ENCODE measurements at regions not wholly inside any gene's neighbourhood (a gene's known extent, or its start where the extent isn't known, plus 50 kb on each side); places are given as distances from the start of the nearest gene placed in this dataset.

DNA sequence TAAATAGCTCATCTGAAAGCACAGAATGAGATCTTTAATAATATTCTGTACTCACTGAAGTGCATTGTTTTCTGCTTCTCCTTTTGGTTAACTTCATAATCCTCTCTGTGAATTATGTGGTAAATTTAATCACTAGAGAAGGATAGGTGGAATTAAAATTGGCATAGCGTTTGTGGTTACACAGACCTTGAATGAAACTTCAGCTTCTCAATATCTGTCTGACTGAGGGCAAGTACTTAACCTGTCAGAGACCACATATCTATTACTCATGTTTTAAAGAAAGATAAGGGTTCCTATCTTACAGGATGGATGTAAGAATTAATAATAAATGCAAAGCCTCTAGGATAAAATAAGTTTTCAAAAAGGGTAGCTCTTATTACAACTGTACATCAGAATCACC lies 861.8 kb downstream of the TRIB2 start:
- no peak for DNase-seq
- no peak overlapping the region for H3K27ac Mint-ChIP-seq
- no peak overlapping the region for H3K4me3 Mint-ChIP-seq
- TF ChIP-seq, protein P1, sequence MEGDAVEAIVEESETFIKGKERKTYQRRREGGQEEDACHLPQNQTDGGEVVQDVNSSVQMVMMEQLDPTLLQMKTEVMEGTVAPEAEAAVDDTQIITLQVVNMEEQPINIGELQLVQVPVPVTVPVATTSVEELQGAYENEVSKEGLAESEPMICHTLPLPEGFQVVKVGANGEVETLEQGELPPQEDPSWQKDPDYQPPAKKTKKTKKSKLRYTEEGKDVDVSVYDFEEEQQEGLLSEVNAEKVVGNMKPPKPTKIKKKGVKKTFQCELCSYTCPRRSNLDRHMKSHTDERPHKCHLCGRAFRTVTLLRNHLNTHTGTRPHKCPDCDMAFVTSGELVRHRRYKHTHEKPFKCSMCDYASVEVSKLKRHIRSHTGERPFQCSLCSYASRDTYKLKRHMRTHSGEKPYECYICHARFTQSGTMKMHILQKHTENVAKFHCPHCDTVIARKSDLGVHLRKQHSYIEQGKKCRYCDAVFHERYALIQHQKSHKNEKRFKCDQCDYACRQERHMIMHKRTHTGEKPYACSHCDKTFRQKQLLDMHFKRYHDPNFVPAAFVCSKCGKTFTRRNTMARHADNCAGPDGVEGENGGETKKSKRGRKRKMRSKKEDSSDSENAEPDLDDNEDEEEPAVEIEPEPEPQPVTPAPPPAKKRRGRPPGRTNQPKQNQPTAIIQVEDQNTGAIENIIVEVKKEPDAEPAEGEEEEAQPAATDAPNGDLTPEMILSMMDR (IDR thresholded peaks at IDR 0.05): no peak
- H3K9me3 Mint-ChIP-seq: peaks cover 7% of the 10 kb centered on the region; the same call in 1 of the 2 replicates
- no peaks in the 10 kb centered on the region for H3K36me3 Mint-ChIP-seq (ENCODE audit: low read depth)
- no peaks in the 10 kb centered on the region for H3K27me3 Mint-ChIP-seq (ENCODE audit: insufficient read depth)
- no peaks in the 10 kb centered on the region for H3K4me1 Mint-ChIP-seq (ENCODE audit: low read depth)

DNA sequence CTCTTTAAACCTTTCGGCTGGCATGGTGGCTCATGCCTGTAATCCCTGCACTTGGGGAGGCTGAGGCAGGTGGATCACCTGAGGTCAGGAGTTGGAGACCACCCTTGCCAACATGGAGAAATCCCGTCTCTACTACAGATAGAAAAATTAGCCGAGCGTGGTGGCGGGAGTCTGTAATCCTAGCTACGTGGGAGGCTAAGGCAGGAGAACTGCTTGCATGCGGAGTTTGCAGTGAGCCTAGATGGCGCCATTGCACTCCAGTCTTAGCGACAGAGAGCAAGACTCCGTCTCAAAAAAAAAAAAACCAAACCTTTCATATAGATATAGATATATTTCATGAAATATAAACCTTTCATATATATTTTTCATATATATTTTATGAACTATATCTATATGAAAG lies 864.7 kb downstream of the TRIB2 start:
- Mint-ChIP-seq H3K27ac (no peak overlapping the region), H3K36me3 (ENCODE audit: low read depth) (peaks cover 4% of the 10 kb centered on the region; the same call in 1 of the 2 replicates), H3K9me3 (peaks cover 19% of the 10 kb centered on the region; the same call in 1 of the 2 replicates), H3K27me3 (ENCODE audit: insufficient read depth) (no peaks in the 10 kb centered on the region), H3K4me3 (no peak overlapping the region), H3K4me1 (ENCODE audit: low read depth) (no peaks in the 10 kb centered on the region)
- DNase-seq: no peak
- TF ChIP-seq, protein P1 (IDR thresholded peaks at IDR 0.05): no peak

DNA sequence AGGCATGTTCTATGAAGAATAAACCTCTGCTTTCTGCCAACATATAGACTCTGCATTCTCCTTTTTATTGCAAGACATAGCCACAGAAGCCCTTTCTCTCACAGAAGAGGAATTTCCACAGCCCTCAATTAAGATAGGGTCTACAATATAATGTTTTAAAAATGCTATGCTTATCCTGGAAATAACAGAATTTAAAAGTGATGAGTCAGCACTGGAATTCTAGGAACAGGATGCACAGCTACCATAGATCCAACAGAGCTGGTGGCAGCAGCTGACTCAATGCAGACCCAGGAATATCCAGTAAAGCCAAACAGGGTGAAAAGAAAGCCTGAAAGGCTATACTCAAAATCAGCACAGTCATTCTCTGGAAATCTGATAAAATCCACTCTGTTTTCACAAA lies 866.9 kb downstream of the TRIB2 start:
- no peak for DNase-seq
- no peak overlapping the region for H3K4me3 Mint-ChIP-seq
- TF ChIP-seq, protein P1 (IDR thresholded peaks at IDR 0.05): no peak
- peaks cover 24% of the 10 kb centered on the region for H3K9me3 Mint-ChIP-seq
- peaks cover 4% of the 10 kb centered on the region; the same call in 1 of the 2 replicates for H3K36me3 Mint-ChIP-seq (ENCODE audit: low read depth)
- no peaks in the 10 kb centered on the region for H3K27me3 Mint-ChIP-seq (ENCODE audit: insufficient read depth)
- no peaks in the 10 kb centered on the region for H3K4me1 Mint-ChIP-seq (ENCODE audit: low read depth)
- no peak overlapping the region for H3K27ac Mint-ChIP-seq

DNA sequence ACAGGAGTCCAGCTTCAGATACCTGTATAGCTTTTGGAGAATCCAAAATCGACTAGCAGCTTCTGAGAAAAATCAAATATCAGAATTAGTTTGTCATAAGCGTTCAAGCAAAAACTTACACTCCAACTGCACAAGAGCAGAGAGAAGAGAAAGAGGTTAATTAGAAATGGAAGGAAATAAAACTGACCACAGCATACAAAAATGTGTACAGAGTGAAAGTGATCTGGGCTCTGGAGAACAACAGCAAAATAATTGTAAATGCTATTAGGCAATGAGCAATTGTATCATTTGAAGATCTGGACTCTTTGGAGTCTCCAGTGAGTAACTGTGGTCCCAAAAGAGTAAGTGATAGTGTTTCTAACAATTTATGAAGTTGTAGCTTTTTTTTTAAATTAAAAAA lies 867.3 kb downstream of the TRIB2 start:
- TF ChIP-seq, protein P1 (IDR thresholded peaks at IDR 0.05): no peak
- Mint-ChIP-seq H3K27ac (no peak overlapping the region), H3K4me3 (no peak overlapping the region), H3K4me1 (ENCODE audit: low read depth) (no peaks in the 10 kb centered on the region), H3K27me3 (ENCODE audit: insufficient read depth) (no peaks in the 10 kb centered on the region), H3K9me3 (peaks cover 24% of the 10 kb centered on the region), H3K36me3 (ENCODE audit: low read depth) (peaks cover 4% of the 10 kb centered on the region; the same call in 1 of the 2 replicates)
- no peak for DNase-seq

DNA sequence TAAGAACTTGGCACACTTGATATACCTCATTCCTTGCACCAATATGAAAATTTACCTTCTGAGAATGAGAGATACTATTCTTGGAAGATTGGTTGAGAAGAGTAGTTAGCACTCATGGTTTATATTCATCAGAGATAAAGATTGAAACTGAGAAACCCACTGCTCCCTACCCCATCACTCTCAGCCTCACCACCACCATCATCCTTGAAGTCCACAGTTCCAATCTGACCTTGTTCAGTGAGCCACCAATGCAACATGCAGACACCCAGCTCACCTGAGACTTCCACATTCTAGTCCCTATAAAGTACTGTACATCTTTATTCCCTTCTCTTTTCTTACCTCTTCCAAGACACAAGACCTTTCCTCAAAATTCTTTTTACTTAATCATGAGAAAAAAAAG lies 869.0 kb downstream of the TRIB2 start:
- H3K9me3 Mint-ChIP-seq: peaks cover 33% of the 10 kb centered on the region
- no peak overlapping the region for H3K27ac Mint-ChIP-seq
- TF ChIP-seq, protein P1 (IDR thresholded peaks at IDR 0.05): no peak
- no peak for DNase-seq
- H3K27me3 Mint-ChIP-seq (ENCODE audit: insufficient read depth): no peaks in the 10 kb centered on the region
- H3K4me3 Mint-ChIP-seq: no peak overlapping the region
- no peaks in the 10 kb centered on the region for H3K4me1 Mint-ChIP-seq (ENCODE audit: low read depth)
- H3K36me3 Mint-ChIP-seq (ENCODE audit: low read depth): peaks cover 4% of the 10 kb centered on the region; the same call in 1 of the 2 replicates

DNA sequence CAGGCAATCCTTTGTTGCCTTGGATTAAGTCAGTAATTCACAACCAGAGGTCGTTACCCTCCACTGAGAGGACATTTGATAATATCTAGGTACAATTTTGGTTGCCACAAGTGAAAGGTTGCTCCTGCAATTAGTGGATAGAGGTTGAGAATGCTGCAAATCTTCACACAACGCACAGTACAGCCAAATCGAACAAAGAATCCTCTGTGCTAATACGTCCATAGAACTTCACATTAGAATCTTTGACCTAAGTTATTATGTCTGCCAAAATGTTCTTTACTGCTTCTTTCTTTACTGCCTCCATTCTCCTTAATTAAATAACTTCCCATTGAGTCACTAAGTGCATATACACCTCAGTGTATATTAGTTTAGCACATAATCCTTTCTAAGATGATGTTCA lies 879.5 kb downstream of the TRIB2 start:
- H3K9me3 Mint-ChIP-seq: peaks cover 27% of the 10 kb centered on the region
- no peaks in the 10 kb centered on the region for H3K27me3 Mint-ChIP-seq (ENCODE audit: insufficient read depth)

More for the DNA sequence above, 879.5 kb downstream of the TRIB2 start:
- no peak overlapping the region for H3K4me3 Mint-ChIP-seq
- TF ChIP-seq, protein P1 (IDR thresholded peaks at IDR 0.05): no peak
- H3K4me1 Mint-ChIP-seq (ENCODE audit: low read depth): no peaks in the 10 kb centered on the region
- H3K27ac Mint-ChIP-seq: no peak overlapping the region
- DNase-seq: no peak
- H3K36me3 Mint-ChIP-seq (ENCODE audit: low read depth): no peaks in the 10 kb centered on the region
